Spleen (tissue), 7 donors: ENCODE measurements at regions not wholly inside any gene's neighbourhood (a gene's known extent, or its start where the extent isn't known, plus 50 kb on each side); places are given as distances from the start of the nearest gene placed in this dataset.

Experiments
- POLR2A ChIP-seq, 3 donors: fragments of 450-650 bp; IDR thresholded peaks; one replicate each; pipeline ENCODE4 v1.5.1; 2017; ENCODE audit warnings: antibody characterized with exemption in 3 of 3, mild to moderate bottlenecking in 1 of 3
- TF ChIP-seq, protein P1 (sequence below), 11 experiments: fragments of 200-600 bp in 7 of 11; fragments of 450-650 bp in 4 of 11; sonication (generic) in 4 of 11; IDR thresholded peaks in 8 of 11; conservative IDR thresholded peaks in 3 of 11; 1 replicate in 7 of 11; 2 replicates in 4 of 11; pipeline versions ENCODE4 v1.4.0 to v1.8.0; 2016 to 2021; ENCODE audit warnings: antibody characterized with exemption in 11 of 11, inconsistent platforms in 4 of 11, mild to moderate bottlenecking in 1 of 11
- donor health status: DM: no; HTN: no; CAD: no; lungs with moderate emphysema.
- donor health status: DM: no; HTN: no; CAD: no.
- donor health status: DM: no; HTN: no; CAD: no.

DNA sequence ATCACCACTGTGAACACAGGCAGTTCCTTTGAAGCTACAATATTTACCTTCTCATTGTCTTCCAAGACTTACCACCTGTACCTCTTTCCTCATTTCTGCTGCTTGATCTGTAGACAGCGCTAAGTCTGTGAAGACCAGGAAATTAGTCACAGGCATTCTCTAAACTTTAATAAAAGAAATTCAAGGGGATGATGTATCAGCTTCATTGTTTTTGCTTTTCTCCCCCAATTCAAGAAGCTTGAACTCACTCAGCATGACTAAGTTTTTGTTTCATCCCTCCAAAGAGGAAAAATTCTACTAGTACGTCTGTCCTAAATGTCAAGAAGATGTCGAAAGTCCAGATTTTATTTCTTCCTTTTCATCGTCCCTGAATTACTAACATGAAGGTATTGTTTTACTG lies 75.3 kb upstream of the PPP1R9A start:
- TF ChIP-seq POLR2A (IDR thresholded peaks at IDR 0.05) = no peak
- TF ChIP-seq, protein P1, sequence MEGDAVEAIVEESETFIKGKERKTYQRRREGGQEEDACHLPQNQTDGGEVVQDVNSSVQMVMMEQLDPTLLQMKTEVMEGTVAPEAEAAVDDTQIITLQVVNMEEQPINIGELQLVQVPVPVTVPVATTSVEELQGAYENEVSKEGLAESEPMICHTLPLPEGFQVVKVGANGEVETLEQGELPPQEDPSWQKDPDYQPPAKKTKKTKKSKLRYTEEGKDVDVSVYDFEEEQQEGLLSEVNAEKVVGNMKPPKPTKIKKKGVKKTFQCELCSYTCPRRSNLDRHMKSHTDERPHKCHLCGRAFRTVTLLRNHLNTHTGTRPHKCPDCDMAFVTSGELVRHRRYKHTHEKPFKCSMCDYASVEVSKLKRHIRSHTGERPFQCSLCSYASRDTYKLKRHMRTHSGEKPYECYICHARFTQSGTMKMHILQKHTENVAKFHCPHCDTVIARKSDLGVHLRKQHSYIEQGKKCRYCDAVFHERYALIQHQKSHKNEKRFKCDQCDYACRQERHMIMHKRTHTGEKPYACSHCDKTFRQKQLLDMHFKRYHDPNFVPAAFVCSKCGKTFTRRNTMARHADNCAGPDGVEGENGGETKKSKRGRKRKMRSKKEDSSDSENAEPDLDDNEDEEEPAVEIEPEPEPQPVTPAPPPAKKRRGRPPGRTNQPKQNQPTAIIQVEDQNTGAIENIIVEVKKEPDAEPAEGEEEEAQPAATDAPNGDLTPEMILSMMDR (IDR thresholded peaks at IDR 0.05 in 8 of 11, conservative IDR thresholded peaks at IDR 0.05 in 3 of 11) = no peak
